KG1 (cell line): ENCODE measurements at regions not wholly inside any gene's neighbourhood (a gene's known extent, or its start where the extent isn't known, plus 50 kb on each side); places are given as distances from the start of the nearest gene placed in this dataset.

Source experiments
- DNase-seq: peaks from one replicate; lab custom pipeline; 2025; lab: John Stamatoyannopoulos, UW

GRCh38 chr3:34807611-34808010 is 831.7 kb upstream of the ARPP21 start:
- DNase-seq: no peak

DNA sequence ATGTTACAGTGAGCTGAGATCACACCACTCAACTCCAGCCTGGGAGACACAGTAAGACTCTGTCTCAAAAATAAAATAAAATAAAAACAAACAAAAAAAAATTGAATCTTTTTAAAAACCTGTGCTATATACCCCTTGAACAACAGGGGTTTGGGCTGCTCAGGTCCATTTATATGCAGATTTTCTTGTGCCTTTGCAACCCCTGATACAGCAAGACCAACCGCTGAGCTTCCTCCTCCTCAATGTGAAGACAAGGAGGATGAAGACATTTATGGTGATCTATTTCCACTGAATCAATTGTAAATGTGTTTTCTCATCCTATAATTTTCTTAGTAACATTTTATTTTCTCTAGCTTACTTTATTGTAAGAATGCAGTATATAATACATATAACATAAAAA is 831.0 kb upstream of the ARPP21 start:
- DNase-seq: no peak

GRCh38 chr3:34828847-34829246 is 810.5 kb upstream of the ARPP21 start:
- DNase-seq: no peak

DNA sequence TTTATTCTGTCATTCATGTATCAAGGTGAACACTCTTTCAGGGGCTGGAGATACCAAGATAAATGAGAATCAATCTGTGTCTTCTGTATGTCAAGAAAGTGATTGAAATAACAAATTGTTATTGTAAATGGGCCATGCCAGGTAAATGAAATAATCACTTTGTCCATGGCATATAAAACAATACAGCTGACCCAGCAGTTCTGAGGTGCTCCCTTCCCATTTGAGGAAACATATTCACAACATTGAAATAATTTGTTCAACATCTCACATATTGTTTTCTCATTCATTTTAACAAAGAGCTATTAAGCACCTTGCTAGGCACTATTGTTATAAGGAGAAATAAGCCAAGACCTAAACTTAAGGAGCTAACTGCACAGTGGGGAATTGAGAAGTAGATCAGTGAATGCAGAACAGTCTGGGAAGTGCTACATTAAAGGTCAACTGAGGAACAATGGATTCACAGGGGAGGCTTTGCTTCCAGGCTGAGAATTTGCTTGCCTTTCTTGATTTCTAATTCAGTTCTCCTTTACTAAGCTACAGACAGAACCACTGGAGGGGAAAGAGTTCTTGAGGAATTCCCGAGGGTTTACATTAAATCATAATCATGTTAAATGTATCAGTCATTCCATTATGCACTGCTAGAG is 806.3 kb upstream of the ARPP21 start:
- no peak for DNase-seq

DNA sequence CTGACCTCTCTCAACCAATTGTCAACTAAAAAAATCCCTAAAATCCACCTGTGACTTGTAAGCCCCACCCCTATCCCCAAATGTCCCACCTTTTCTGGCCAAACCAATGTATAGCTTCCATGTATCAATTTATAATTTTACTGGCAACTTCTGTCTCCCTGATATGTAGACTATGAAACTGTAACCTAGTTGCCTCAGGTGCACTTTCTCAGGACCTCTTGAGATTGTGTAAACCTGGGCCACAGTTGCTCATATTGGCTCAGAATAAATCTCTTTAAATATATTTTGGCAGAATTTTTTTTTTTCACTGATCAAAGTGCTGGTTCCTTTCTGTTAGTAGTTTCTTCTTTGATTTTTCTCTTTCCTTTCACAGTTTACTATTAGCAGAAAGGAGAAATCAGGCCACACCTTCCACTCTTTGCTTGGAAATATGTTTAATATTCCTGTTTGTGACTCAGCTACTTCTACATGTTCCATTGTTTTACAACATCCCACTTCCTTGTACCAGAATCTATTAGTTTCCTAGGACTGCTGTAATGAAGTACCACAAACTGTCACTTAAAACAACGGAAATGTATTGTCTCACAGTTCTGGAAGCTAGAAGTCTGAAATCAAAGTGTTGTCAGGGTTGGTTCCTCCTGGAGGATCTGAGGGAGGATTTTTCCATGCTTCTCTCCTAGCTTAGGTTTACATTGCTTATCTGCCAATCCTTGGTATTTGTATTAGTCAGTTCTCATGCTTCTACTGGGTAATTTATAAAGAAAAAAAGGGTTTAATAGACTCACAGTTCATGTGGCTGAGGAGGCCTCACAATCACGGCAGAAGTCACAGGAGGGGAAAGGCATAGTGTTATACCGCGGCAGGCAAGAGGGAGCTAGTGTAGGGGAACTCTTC is 801.2 kb upstream of the ARPP21 start:
- no peak for DNase-seq

DNA sequence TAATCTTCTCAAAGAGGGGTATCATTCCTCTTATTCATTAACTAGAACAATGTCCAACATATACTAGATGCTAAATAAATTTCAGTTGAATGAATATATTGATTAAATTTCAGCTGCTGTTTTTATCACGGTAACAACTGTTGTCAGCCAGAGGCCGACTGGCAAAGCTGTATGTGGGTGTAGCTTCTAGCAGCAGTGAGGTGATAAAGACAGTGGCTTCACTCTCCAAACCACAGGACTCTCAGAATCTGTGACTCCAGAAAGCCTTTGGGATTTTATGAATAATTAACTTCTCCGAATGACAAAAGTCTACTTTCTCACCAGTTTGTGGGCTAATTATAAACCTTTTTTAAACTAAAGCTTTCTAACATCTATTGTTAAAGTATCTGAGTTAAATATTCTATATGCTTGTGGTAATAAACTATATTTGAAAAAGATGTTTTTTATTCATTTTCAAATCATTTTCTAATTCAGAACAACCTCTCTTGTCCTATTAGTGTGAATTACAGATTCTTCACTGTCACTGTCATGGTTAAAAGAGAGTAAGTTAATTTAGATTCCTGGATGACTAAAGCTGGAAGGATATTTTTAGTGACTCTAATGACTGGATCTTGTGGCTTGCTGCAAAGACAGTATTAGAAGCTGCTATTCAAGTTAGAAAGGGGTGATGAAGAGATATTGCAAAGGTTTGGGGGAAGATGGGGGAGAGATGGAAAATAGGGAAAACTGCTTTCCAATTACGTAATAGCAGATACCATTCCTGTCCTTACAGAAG is 796.4 kb upstream of the ARPP21 start:
- DNase-seq: no peak

GRCh38 chr3:34844323-34844620 is 795.1 kb upstream of the ARPP21 start:
- DNase-seq: no peak

DNA sequence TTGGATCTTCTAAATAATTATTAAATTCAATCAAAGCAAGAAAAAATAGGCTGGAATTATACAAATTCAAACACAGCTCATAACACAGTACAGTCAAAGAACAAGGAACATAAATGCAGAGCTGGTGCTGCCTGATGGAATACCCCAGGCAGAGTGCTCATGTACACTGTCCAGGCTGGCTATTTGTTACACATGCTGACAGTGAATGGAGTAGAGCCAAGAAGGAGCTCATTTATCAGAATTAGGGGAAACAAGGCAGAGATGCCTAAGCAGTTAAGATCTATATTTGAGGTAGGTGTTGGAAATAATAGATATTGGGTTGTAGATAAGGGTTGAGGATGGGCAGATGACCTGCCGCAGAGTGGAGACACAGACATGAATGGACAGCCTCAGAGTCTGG is 788.2 kb upstream of the ARPP21 start:
- no peak for DNase-seq

- no peak for DNase-seq
Measured at GRCh38 chr3:34852844-34853439, 786.4 kb upstream of the ARPP21 start.

DNA sequence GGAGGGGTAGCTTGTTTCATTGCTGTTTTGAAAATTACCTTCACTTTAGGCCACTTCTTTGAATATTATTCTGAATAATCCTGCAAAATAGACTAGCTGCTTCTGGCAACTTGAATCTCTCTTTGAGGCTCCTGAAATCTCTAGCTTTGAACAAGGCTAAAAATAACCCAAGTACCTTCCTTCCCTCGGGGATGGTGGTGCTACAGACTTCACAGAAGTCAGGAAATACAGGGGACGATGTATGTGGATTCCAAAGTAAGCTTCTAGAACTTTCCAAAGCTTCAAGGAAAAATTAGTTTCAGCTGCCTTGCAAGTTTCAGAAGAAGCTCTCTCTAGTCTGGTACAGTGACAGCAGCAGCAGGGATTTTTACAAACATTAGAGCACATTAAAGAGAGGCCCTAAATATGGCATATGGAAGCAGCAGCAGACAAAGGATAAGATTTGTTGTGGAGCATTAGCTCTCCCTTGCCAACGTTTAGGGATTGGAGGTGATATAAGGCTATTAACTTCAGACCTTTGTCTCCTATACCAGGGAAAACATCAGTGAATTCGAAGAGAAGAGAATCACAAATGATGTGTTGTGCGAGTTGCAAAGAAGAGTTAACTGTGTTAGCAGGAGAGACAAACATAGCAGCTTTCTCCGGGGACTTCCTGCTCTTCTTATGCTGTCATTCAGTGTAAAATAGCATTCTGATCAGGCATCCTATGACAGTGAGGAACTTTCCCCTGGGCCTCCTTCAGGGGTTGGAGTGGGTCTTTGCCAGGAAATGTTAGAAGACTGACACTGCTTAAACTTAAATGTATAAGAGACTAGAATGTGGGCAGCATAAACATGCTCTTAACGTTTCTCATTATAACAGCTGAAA is 783.0 kb upstream of the ARPP21 start:
- DNase-seq: peak; percentile 1

DNA sequence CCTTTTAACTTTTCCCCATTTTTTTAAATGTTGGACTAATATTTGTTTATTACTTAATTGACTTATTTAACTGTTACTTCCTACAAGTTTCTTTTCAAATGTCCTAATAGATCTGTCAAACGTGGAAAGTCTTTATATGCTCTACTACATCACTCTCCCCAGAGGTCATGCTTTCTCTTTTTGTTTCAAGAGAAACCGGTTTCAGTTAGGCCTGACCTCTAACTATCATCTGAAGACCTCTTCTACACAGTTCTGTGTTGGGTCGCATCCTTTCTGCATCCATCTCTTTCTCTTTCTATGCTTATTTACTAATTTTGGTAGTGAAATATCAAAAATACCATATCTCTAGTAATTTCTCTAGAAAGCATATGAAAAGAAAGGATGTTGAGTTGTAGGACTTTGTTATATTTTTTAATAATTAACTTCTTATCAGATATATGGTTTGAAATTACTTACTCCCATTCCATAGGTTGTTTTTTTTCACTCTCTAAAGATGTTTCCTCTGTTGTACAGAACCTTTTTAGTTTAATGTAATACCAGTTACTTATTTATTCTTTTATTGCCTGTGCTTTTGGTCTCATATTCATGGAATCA is 781.2 kb upstream of the ARPP21 start:
- no peak for DNase-seq

- no peak for DNase-seq
Measured at GRCh38 chr3:34859746-34860145, 779.6 kb upstream of the ARPP21 start.

DNA sequence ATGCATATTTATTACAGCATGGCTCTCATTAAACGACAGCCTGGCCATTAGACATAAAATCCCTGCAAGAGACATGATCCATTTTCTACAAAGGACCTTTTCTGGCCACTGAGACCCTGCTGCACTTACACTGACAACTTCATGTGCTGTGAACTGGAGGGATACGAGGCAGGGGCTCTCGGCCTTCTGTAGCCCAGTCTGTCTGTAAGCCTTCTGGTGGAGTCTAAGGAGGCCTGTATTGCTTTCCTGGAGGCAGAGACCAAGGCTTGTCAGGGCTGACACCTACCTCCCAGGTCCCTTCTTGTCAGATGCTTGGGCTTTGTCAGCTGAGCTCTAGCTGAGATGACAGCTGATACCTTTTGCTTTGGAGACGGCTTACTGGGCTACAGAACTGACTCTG is 776.9 kb upstream of the ARPP21 start:
- no peak for DNase-seq

- no peak for DNase-seq
Measured at GRCh38 chr3:34863485-34863884, 775.8 kb upstream of the ARPP21 start.

DNA sequence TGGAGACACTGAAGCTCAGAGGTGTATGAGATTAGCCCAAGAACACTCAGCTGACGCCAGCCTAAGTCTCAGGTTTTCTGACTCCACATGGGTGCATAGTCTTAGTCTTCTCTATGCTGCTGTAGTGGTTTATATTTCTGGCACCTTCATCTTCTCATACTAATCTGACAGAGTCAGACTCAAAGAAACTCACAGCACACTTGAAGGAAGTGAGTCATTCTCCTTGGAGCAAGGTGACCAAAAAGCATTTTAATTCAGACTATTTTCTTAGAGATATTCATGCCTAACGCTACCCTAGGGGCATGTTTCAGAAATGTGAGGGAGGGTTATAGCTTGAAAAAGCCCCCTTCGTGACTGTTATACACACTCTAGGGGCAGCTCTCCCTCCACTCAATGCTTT is 775.3 kb upstream of the ARPP21 start:
- no peak for DNase-seq

DNA sequence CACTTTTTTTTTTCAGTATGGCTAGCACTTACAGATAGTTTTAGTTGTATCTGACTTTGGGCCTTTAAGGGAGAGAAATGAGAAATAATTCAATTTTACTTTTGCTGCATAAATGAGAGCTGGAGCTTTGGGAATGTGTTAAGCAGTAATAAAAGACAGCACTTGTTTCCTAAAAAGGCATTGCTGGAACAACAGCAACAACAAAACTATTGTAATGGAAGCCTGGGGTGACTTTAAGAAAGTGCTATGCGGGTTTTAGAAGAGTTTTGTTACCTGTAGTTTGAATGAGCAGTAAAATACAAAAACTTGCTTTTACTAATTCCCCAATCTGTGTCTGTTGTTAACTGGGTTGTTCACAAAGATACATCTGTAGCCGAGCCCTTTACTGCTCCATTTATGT is 774.0 kb upstream of the ARPP21 start:
- DNase-seq: no peak

DNA sequence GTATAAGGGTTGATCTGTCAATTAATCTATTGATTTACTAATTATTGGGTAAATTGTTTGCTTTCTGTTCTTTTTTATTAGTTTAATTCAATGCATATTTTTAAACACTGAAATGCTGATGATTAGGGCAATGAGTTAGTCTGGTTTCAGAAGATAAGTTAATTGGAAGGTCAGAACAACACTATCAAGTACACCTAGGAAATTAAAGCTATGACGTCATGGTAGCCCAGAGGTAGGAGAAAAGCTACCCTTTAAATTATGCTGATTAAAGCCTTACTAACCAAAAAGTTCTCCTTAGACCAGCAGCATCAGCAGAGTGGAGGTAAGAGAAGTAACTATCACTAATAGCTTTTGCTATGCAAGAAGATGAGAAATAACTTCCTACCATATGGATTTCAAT is 770.4 kb upstream of the ARPP21 start:
- no peak for DNase-seq

DNA sequence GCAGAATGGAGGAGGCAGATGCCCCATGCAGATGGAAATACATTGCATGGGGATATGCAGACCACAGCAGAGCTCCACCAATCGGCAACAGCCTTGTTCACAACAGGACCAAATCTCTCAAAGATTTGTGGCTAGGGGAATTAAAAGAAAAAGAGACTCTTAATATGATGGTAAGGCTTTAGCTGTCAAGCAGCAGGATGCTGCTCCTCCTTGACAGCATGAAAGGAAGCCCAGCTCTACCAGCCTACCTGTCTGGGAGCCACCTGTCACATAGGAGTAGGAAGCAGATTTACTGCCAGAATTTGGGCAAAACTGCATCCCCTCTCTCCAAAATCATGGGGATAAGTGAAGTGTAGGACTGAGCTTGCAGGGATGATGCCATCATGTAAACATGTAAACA is 769.6 kb upstream of the ARPP21 start:
- DNase-seq: no peak

- DNase-seq: no peak
Measured at GRCh38 chr3:34872406-34872805, 766.9 kb upstream of the ARPP21 start.

- no peak for DNase-seq
Measured at GRCh38 chr3:34876997-34877396, 762.3 kb upstream of the ARPP21 start.

DNA sequence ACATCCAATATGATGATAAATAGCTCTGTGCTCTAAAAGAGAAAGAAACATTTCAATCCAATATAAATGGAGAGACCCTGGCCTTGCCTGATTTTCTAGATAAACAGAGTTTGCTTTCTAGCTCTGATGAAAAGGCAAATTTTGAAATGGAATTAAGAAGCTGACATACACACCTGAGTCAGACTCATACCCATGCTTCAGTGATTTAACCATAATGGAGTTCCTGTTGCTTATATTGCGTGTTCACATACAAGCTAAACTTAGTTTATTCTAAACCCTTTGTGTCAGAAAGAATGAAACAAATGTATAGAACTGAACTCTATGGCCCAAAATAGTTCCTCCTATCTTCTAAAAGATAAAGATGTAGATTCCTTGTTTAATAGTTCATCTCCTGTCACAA is 760.8 kb upstream of the ARPP21 start:
- DNase-seq: no peak
